Ovary (tissue), 7 donors: ENCODE measurements at regions not wholly inside any gene's neighbourhood (a gene's known extent, or its start where the extent isn't known, plus 50 kb on each side); places are given as distances from the start of the nearest gene placed in this dataset.
"Not testable (repeated sequence)": the region's sequence is repeated elsewhere in the genome, so short reads cannot be mapped to it uniquely, and the experiment has no call there.

Experiments
- DNase-seq, 5 donors: peaks; one replicate each; pipeline ENCODE4 v3.0.0-alpha.2; 2019 to 2020
- H3K27ac ChIP-seq, 2 donors: fragments of 200-600 bp; one replicate each; pipeline versions ENCODE4 v1.5.1 to v1.8.0; 2019 to 2022
- H3K27me3 ChIP-seq: fragments of 200-600 bp; one replicate; pipeline ENCODE4 v1.8.0; 2022
- H3K36me3 ChIP-seq: fragments of 200-600 bp; sonication (generic); one replicate; pipeline ENCODE4 v1.5.1; 2019
- H3K4me1 ChIP-seq: one replicate; pipeline ENCODE4 v1.8.1; 2013; ENCODE audit warnings: mild to moderate bottlenecking, moderate library complexity; ENCODE audit not compliant: insufficient read depth
- H3K4me3 ChIP-seq: fragments of 200-600 bp; sonication (generic); one replicate; pipeline ENCODE4 v1.5.1; 2017
- H3K9me3 ChIP-seq, 2 donors: fragments of 200-600 bp in 1 of 2; sonication (generic) in 1 of 2; one replicate each; pipeline versions ENCODE4 v1.5.1 to v1.8.1; 2013 to 2019; ENCODE audit warnings: mild to moderate bottlenecking in 1 of 2, moderate library complexity in 1 of 2
- CTCF ChIP-seq, 3 donors: fragments of 450-650 bp in 2 of 3; fragments of 200-600 bp in 1 of 3; IDR thresholded peaks; one replicate each; pipeline versions ENCODE4 v1.5.1 to v1.8.0; 2016 to 2022; ENCODE audit warnings: antibody characterized with exemption in 3 of 3, mild to moderate bottlenecking in 1 of 3
- EP300 ChIP-seq: sonication (generic); formaldehyde crosslinking; IDR thresholded peaks from one replicate; pipeline ENCODE4 v1.6.1; 2017; ENCODE audit warnings: antibody characterized with exemption
- POLR2A ChIP-seq: fragments of 450-650 bp; IDR thresholded peaks from one replicate; pipeline ENCODE4 v1.6.1; 2017; ENCODE audit warnings: antibody characterized with exemption, mild to moderate bottlenecking, moderate library complexity
- whole genome bisulfite sequencing, 3 donors: extraction: QIAGEN DNeasy Blood & Tissue Kit in 1 of 3; methylation state at CpG; one replicate each; pipeline versions ENCODE4 v1.1.5 to v1.1.7; 2013 to 2017; 5-methylcytosine and 5-hydroxymethylcytosine counted together
- intact Hi-C, 4 donors: fragments of 100-400 bp; cut with DNase I; formaldehyde crosslinking; loops; one replicate each; pipeline versions ENCODE4 v1.11.0 to v1.15.1; 2022 to 2023
- donor health status: DM: no; HTN: no; CAD: no; lungs with moderate emphysema.
- donor health status: DM: no; HTN: no; CAD: no.
- donor health status: Bipolar disorder and iron deficiency.
- donor health status: DM: no; HTN: no; CAD: no.
- donor health status: DM: yes; HTN: yes; CAD: no.

- no peak for DNase-seq
- Histone ChIP-seq H3K9me3 (no peaks in the 10 kb centered on the region), H3K27ac (no peak overlapping the region), H3K27me3 (no peaks in the 10 kb centered on the region), H3K36me3 (no peaks in the 10 kb centered on the region), H3K4me1 (no peaks in the 10 kb centered on the region), H3K4me3 (no peak overlapping the region)
- WGBS, 3 donors: 69 to 76% (median 70%) methylated on average over 10 of the region's 10 CpGs
- intact Hi-C loops: no loop called here
- TF ChIP-seq CTCF (IDR thresholded peaks at IDR 0.05) (no peak), POLR2A (no peak), EP300 (no peak)
These were observed 96.0 kb upstream of the SYT6 start for GRCh38 chr1:114249691-114250090.

GRCh38 chr1:114248162-114248561 lies 94.5 kb upstream of the SYT6 start:
- 81 to 95% (median 93%) methylated on average over 3 of the region's 3 CpGs for WGBS, 3 donors
- intact Hi-C loops: no loop called here

GRCh38 chr1:114242531-114243210 lies 89.0 kb upstream of the SYT6 start:
- H3K36me3 ChIP-seq, H3K4me3 ChIP-seq, intact Hi-C loops, H3K9me3 ChIP-seq, H3K27me3 ChIP-seq, H3K4me1 ChIP-seq, DNase-seq, H3K27ac ChIP-seq: not testable (repeated sequence)
- WGBS, 3 donors: 84 to 93% (median 85%) methylated on average over 28 to 43 of the region's 43 CpGs

More at GRCh38 chr1:114248162-114248561, 94.5 kb upstream of the SYT6 start:
- no peak overlapping the region for H3K4me3 ChIP-seq
- TF ChIP-seq CTCF (IDR thresholded peaks at IDR 0.05): no peak
- no peak for TF ChIP-seq POLR2A
- TF ChIP-seq EP300: no peak
- DNase-seq: no peak
- no peaks in the 10 kb centered on the region for H3K4me1 ChIP-seq
- no peaks in the 10 kb centered on the region for H3K36me3 ChIP-seq
- no peak overlapping the region for H3K27ac ChIP-seq
- H3K9me3 ChIP-seq: no peaks in the 10 kb centered on the region
- no peaks in the 10 kb centered on the region for H3K27me3 ChIP-seq

GRCh38 chr1:114238053-114238452 lies 84.4 kb upstream of the SYT6 start:
- Histone ChIP-seq H3K4me1 (no peaks in the 10 kb centered on the region), H3K36me3 (no peaks in the 10 kb centered on the region), H3K4me3 (no peak overlapping the region), H3K27ac (no peak overlapping the region), H3K27me3 (no peaks in the 10 kb centered on the region), H3K9me3 (no peaks in the 10 kb centered on the region)
- WGBS, 3 donors: 74 to 95% (median 92%) methylated on average over 5 of the region's 5 CpGs
- intact Hi-C loops: no loop called here
- TF ChIP-seq CTCF (IDR thresholded peaks at IDR 0.05) (no peak), EP300 (no peak), POLR2A (no peak)
- DNase-seq: no peak

- no peak for DNase-seq
- no peak overlapping the region for H3K27ac ChIP-seq
- no peaks in the 10 kb centered on the region for H3K4me1 ChIP-seq
- H3K27me3 ChIP-seq: no peaks in the 10 kb centered on the region
- H3K36me3 ChIP-seq: no peaks in the 10 kb centered on the region
- 65 to 79% (median 76%) methylated on average over 7 of the region's 7 CpGs for WGBS, 3 donors
- H3K4me3 ChIP-seq: no peak overlapping the region
- intact Hi-C loops: no loop called here
- H3K9me3 ChIP-seq: no peaks in the 10 kb centered on the region
- TF ChIP-seq POLR2A (no peak), CTCF (IDR thresholded peaks at IDR 0.05) (no peak)
These were observed 82.8 kb upstream of the SYT6 start for GRCh38 chr1:114236517-114236916.
